Tibial nerve (tissue), 3 donors: ENCODE measurements at regions not wholly inside any gene's neighbourhood (a gene's known extent, or its start where the extent isn't known, plus 50 kb on each side); places are given as distances from the start of the nearest gene placed in this dataset.
"Not testable (repeated sequence)": the region's sequence is repeated elsewhere in the genome, so short reads cannot be mapped to it uniquely, and the experiment has no call there.

Experiments used
- CTCF ChIP-seq, 5 experiments: fragments of 200-600 bp in 3 of 5; fragments of 450-650 bp in 2 of 5; sonication (generic) in 3 of 5; IDR thresholded peaks; one replicate each; pipeline ENCODE4 v1.5.1; 2016 to 2019; ENCODE audit warnings: antibody characterized with exemption in 5 of 5, mild to moderate bottlenecking in 3 of 5, moderate library complexity in 2 of 5
- POLR2A ChIP-seq, 2 donors: fragments of 450-650 bp; IDR thresholded peaks; one replicate each; pipeline ENCODE4 v1.6.1; 2017; ENCODE audit warnings: antibody characterized with exemption in 2 of 2, mild to moderate bottlenecking in 2 of 2, moderate library complexity in 2 of 2

- not testable (repeated sequence) for TF ChIP-seq POLR2A, CTCF (IDR thresholded peaks at IDR 0.05)
Measured at GRCh38 chrX:144634451-144634850, 612.9 kb upstream of the SPANXN1 start.
